SJCRH30 (cell line): ENCODE measurements at regions not wholly inside any gene's neighbourhood (a gene's known extent, or its start where the extent isn't known, plus 50 kb on each side); places are given as distances from the start of the nearest gene placed in this dataset.
"Not testable (repeated sequence)": the region's sequence is repeated elsewhere in the genome, so short reads cannot be mapped to it uniquely, and the experiment has no call there.

Source experiments
- DNase-seq, 2 experiments: peaks; one replicate each; pipeline ENCODE4 v3.0.0-alpha.2; 2015 to 2020
- H3K27ac ChIP-seq: fragments of 250-450 bp; sonication (Bioruptor Pico); 2 replicates; pipeline ENCODE4 v1.5.1; 2020; ENCODE audit warnings: mild to moderate bottlenecking, moderate library complexity
- H3K27me3 ChIP-seq: fragments of 250-450 bp; sonication (Bioruptor Pico); 2 replicates; pipeline ENCODE4 v1.5.1; 2020; ENCODE audit warnings: mild to moderate bottlenecking, moderate library complexity
- H3K36me3 ChIP-seq: fragments of 250-450 bp; sonication (Bioruptor Pico); 2 replicates; pipeline ENCODE4 v1.5.1; 2020; ENCODE audit warnings: mild to moderate bottlenecking, moderate library complexity
- H3K4me1 ChIP-seq: fragments of 250-450 bp; sonication (Bioruptor Pico); 2 replicates; pipeline ENCODE4 v1.5.1; 2020; ENCODE audit warnings: mild to moderate bottlenecking, moderate library complexity
- H3K4me3 ChIP-seq: fragments of 250-450 bp; sonication (Bioruptor Pico); 2 replicates; pipeline ENCODE4 v1.5.1; 2020; ENCODE audit warnings: mild to moderate bottlenecking, moderate library complexity
- H3K9me3 ChIP-seq: fragments of 250-450 bp; sonication (Bioruptor Pico); replicated peaks from 2 replicates; pipeline ENCODE4 v1.5.1; 2020; ENCODE audit warnings: mild to moderate bottlenecking, moderate library complexity

DNA sequence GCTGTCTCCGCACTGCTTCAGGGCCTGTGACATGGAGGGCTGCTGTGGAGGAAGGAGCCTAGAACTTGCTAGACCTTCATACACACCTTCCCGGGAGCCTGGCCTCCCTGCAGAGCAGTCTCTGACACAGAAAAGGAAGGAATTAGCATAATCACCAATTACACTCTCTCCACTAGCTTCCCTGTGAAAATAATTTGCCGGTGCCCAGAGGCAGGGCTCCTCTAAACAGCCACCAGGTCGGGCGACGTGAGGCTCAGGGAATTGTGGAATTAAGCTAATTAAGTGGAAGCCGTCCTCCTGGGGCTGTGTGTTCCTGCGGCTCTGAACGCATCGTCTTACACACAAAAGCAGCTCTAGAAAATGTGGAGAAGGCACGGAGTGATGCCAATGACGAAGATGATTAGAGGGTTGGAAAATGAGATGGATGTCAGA is 82.6 kb downstream of the NENF start:
- Histone ChIP-seq H3K9me3 (no peaks in the 10 kb centered on the region), H3K4me3 (no peak overlapping the region), H3K27ac (no peak overlapping the region), H3K27me3 (no peaks in the 10 kb centered on the region), H3K4me1 (peaks cover 54% of the 10 kb centered on the region), H3K36me3 (no peaks in the 10 kb centered on the region)
- no peak for DNase-seq

DNA sequence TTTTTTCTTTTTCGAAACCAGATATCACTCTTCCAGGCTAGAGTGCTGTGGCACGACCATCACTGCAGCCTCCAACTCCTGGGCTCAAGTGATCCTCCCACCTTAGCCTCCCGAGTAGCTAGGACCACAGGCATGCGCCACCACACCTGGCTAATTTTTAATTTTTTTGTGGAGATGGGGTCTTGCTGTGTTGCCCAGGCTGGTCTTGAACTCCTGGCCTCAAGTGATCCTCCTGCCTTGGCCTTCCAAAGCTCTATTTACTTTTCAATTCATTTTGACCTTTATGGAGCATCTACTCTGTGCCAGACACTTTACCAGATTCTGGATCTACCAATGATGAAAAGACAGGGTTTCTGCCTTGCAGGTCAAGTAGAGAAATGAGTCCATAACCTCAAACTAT is 83.3 kb downstream of the NENF start:
- H3K27me3 ChIP-seq = not testable (repeated sequence)

DNA sequence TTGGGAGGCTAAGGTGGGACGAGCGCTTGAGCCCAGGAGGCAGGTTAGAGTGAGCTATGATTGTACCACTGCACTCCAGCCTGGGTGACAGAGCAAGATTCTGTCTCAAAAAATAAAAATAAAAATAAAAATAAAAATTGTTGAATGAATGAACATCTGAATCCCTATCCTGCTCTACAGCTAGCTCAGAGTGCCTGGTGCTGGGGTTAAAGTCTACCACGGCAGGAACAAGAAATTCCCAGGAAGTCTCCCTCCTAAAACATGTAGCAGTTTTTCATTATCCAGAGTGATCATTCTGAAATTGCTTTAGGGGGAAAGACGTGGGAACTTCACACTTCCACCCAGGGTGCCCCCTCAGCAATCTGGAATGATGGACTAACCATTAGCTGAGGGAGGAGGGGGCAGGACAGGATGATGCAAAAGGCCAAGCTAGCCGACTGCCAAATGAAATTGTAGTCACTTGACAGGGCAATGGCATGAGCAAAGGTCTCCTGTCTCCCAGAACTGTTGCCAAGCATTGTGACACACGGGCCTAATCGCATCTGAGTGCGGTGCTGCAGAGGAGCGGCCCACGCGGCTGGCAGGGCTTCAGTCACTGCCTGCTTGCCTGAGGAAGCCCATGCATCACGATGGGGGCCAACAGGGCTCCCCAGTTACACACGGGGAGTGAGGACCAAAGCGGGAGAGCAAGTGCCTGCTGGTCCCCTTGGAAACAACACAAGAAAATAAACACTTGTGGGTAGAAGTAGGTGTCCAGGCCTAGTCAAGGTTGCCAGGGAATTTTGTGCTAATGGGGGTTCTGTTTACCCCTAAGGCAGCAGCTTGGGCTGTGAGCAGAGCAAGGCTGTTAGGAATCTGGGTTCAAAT is 85.7 kb downstream of the NENF start:
- Histone ChIP-seq H3K4me1 (peaks cover 47% of the 10 kb centered on the region), H3K27ac (peak overlapping the region; percentile 17; the same call in 1 of the 2 replicates), H3K9me3 (no peaks in the 10 kb centered on the region), H3K4me3 (no peak overlapping the region), H3K27me3 (no peaks in the 10 kb centered on the region), H3K36me3 (no peaks in the 10 kb centered on the region)
- peak; percentile 60 to 64 for DNase-seq

More for the DNA sequence above, 83.3 kb downstream of the NENF start:
- H3K4me3 ChIP-seq, H3K36me3 ChIP-seq, H3K9me3 ChIP-seq, DNase-seq, H3K27ac ChIP-seq: not testable (repeated sequence)
- peaks cover 60% of the 10 kb centered on the region for H3K4me1 ChIP-seq

DNA sequence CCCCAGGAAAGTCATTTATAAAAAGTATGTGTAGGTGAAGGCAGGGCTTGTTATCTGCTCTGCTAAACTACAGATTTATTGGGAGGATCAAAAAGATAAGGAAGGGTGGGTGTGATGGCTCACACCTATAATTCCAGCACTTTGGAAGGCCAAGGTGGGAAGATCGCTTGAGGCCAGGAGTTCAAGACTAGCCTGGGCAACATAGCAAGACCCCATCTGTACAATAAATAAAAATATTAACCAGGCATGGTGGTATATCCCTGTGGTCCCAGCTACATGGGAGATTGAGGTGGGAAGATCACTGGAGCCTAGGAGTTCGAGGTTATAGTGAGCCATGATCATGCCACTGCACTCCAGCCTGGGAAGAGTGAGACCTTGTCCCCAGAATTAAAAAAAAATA is 86.4 kb downstream of the NENF start:
- peak overlapping the region; percentile 17; the same call in 1 of the 2 replicates for H3K27ac ChIP-seq
- DNase-seq = no peak
- no peaks in the 10 kb centered on the region for H3K27me3 ChIP-seq
- H3K36me3 ChIP-seq = no peaks in the 10 kb centered on the region
- peaks cover 40% of the 10 kb centered on the region for H3K4me1 ChIP-seq
- no peak overlapping the region for H3K4me3 ChIP-seq
- H3K9me3 ChIP-seq = no peaks in the 10 kb centered on the region

DNA sequence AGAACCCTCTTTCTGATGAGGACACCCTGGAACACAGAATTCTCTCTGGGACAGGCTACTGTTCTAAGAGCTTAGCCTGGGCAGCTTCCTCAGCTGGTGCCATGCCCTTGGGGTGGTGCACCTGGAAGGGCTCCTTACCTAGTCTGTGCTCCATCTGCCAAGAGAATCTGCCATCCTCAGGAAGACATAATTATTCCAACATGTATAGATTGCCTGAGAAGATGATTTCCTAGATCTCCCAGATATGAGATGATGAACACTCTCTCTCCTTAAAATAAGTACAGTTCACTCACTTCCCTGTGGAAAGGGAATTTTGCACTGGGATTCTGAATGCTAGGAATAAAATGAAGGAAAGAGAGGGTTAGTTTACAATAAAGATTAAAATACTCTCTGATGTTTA is 87.6 kb downstream of the NENF start:
- Histone ChIP-seq H3K36me3 (no peaks in the 10 kb centered on the region), H3K9me3 (no peaks in the 10 kb centered on the region), H3K27ac (peak overlapping the region; percentile 82), H3K4me3 (no peak overlapping the region), H3K4me1 (peaks cover 35% of the 10 kb centered on the region), H3K27me3 (no peaks in the 10 kb centered on the region)
- DNase-seq = peak; percentile 43 to 68

DNA sequence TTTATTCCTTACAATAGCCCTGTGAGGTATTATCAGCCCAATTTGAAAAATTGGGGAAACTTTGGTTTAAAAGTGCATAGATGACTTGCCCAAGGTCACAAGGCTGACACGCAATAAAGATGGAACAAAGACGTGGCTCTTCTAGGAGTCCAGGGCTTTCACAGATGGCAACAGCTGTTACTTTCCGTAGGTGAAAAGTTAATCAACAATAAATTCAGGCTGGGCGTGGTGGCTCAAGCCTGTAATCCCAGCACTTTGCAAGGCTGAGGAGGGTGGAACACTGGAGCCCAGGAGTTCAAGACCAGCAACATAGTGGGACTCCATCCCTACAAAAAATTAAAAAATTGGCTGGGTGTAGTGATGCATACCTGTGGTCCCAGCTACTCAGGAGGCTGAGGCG is 87.8 kb upstream of the ATF3 start:
- H3K4me3 ChIP-seq = no peak overlapping the region
- peak overlapping the region; percentile 82 for H3K27ac ChIP-seq
- H3K9me3 ChIP-seq = no peaks in the 10 kb centered on the region
- DNase-seq = peak; percentile 85 to 94
- no peaks in the 10 kb centered on the region for H3K36me3 ChIP-seq
- peaks cover 37% of the 10 kb centered on the region for H3K4me1 ChIP-seq
- H3K27me3 ChIP-seq = no peaks in the 10 kb centered on the region

DNA sequence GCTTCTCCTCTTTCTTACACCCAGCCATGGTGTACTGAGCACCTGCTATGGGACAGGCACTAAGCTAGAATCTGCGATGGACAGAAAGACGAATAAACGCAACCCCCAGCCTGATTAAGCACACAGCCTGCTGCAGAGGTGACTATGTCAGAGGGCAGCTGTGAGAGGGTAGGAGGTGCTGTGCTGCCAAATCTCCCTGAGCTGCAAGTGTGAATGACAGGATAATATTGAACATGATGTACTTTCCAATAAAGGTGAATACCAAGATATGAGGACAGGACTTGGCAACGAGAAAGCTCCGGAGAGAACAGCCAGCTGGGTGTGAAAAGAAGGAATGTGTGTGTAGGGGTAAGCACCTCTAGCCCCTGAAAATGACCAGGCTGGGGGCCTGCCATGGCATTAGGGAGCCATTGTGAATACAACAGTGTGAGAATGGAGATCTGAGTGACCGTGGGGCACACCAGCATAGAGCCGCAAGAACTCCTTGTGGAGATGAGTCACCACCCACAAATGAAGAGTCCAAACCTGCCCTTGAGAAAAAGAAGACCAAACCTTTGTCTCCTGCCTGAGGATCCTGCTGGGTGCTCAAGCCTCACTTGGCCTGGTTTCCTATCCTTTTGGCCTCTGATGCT is 83.0 kb upstream of the ATF3 start:
- Histone ChIP-seq H3K27me3 (no peaks in the 10 kb centered on the region), H3K4me3 (no peak overlapping the region), H3K27ac (no peak overlapping the region), H3K36me3 (no peaks in the 10 kb centered on the region), H3K9me3 (no peaks in the 10 kb centered on the region; the same call in 1 of the 2 replicates), H3K4me1 (peaks cover 46% of the 10 kb centered on the region)
- no peak for DNase-seq

DNA sequence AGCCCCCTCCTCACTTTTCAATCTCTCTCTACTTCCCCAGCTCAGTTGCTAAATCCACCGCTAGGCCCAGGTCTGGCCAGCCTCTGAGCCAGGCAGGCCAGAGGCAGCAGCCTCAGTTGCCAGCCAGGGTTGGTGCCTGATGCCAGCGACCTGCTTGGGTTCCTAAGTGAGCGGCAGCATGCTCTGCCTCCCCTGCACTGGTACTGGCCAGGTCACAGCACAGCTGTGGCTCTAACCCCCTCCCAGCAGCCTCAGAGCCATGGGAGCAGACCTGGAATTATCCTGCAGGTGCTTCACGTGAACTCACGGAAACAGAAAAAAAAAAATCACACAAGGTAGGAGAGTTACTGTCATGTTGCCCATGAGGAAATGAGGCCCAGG is 82.5 kb upstream of the ATF3 start:
- no peak overlapping the region for H3K27ac ChIP-seq
- DNase-seq = no peak
- H3K36me3 ChIP-seq = no peaks in the 10 kb centered on the region
- H3K4me3 ChIP-seq = no peak overlapping the region
- no peaks in the 10 kb centered on the region for H3K27me3 ChIP-seq
- H3K9me3 ChIP-seq = no peaks in the 10 kb centered on the region; the same call in 1 of the 2 replicates
- peaks cover 46% of the 10 kb centered on the region for H3K4me1 ChIP-seq

DNA sequence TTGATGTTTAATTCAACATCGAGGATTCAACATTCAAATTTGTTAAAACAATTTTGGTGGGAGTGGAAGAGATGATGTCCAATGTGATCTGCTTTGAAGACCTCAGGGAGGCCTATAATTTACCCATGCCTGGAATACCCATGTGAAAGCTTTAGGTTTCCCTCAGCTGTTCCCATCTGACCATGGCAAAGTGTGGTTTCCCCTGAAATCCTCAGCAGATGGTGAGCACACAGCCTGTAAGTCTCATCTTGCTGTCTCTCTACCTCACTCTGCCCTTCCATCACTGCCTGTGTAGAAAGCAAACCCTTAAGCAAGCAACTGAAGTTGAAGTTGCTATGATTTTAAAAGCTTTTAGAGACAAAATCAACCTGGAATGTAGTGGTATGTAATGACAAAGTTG is 80.1 kb upstream of the ATF3 start:
- Histone ChIP-seq H3K27ac (peak overlapping the region; percentile 98), H3K27me3 (no peaks in the 10 kb centered on the region), H3K36me3 (no peaks in the 10 kb centered on the region), H3K9me3 (no peaks in the 10 kb centered on the region; the same call in 1 of the 2 replicates), H3K4me1 (peaks cover 67% of the 10 kb centered on the region), H3K4me3 (no peak overlapping the region)
- DNase-seq = peak; percentile 85 to 95

DNA sequence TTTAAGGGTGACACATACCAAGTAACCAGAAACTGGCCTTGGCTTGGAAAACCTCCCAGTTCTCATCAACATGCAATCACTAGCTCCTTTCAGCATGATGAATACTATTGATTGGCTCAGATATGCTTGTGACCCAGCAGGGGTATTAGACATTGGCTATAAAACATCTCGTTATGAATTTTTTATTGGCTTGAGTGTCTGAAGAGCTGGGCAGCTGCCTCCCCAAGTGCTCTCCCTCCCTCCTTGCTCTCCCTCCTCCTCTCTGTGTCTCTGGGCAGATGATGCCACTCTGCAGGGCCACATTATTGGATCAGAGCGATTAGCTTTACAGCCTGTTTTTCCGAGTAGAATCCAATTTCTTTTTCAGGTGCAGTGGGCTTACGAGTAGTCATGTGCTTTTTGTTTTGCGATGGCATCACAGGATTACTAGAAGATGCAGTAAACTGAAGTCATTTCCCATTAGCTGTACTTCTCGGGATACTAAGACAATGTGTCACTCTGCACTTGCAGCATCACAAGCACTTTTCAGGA is 79.3 kb upstream of the ATF3 start:
- DNase-seq = peak; percentile 36 to 77
- Histone ChIP-seq H3K9me3 (no peaks in the 10 kb centered on the region; the same call in 1 of the 2 replicates), H3K4me3 (no peak overlapping the region)

DNA sequence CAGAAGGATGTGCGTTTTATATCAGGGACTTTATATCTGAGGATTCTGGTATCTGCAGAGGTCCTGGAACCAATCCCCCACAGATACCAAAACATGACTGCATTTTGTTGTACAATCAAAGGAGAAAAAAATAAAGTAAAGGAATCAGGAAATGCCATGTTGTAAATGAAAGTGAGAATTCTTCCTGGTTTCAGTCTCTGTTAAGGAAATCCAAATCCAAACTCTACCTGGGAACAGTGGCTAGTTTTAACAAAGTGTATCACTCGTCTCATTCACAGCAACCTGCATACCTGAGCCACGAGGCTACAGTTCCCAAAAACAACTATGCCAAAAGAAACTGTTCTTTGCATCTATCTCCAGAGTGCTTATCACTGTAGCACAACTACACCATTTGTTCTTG is 77.3 kb upstream of the ATF3 start:
- peaks cover 1% of the 10 kb centered on the region; the same call in 1 of the 2 replicates for H3K9me3 ChIP-seq
- peaks cover 70% of the 10 kb centered on the region for H3K4me1 ChIP-seq
- H3K4me3 ChIP-seq = no peak overlapping the region
- no peaks in the 10 kb centered on the region for H3K36me3 ChIP-seq
- peak overlapping the region; percentile 98 for H3K27ac ChIP-seq
- no peaks in the 10 kb centered on the region for H3K27me3 ChIP-seq
- DNase-seq = no peak

More for the DNA sequence above, 79.3 kb upstream of the ATF3 start:
- no peaks in the 10 kb centered on the region for H3K36me3 ChIP-seq
- no peaks in the 10 kb centered on the region for H3K27me3 ChIP-seq
- H3K27ac ChIP-seq = peak overlapping the region; percentile 98
- peaks cover 75% of the 10 kb centered on the region for H3K4me1 ChIP-seq

DNA sequence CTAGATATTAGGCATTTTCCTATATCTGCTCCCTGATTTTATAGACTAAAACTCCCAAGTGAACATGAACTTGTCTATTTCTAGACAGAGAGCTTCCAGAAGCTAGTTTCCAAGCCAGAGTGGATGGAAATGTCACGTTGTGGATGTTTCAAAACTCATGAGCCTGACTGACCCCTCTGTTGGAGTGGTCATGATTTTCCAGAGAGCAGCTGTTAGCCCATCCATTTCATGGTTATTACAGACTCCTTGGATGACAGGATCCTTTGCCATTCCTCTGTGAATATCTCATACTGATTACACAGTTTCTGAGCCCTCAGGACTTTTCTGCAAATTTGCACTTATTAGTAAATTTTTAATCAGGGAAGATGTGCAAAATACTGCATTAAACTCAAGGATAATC is 76.8 kb upstream of the ATF3 start:
- peak; percentile 88 to 97 for DNase-seq
- no peak overlapping the region for H3K4me3 ChIP-seq

DNA sequence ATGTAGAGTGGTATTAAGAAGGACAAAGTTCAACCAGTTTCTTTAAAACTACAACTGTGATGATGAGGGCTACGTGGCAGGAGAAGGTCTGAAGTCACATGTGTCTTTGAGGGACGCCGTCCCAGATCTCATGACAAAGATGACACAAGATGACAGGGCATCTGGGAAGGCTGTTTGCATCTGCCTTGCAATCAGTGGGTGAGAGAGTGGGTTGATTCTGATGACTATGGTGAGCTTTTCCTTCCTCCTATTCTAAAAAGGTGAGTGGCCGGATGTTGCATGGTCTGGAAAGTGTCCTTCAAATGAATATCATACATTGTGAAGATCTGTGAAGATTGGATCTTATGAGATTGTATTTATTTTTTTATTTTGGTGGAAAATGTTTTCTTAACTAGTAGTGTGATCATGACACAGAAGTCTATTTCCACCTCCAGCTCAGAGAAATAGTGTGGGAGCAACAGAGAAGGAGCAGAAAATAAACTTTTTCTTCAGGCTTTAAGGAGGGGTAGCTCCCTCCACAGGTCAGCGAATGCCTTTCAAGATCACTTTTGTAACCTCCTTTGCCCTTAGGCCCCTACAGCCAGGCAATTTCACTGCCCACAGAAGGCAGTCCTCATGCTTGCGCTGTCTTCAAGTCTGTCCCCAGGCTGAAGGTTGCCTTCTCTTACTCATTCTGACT is 76.0 kb upstream of the ATF3 start:
- Histone ChIP-seq H3K9me3 (peaks cover 6% of the 10 kb centered on the region), H3K36me3 (no peaks in the 10 kb centered on the region), H3K27me3 (no peaks in the 10 kb centered on the region), H3K4me3 (no peak overlapping the region), H3K4me1 (peaks cover 70% of the 10 kb centered on the region), H3K27ac (peak overlapping the region; percentile 98)
- peak in 1 of 2 experiments; percentile 67 for DNase-seq

More for the DNA sequence above, 76.8 kb upstream of the ATF3 start:
- peaks cover 70% of the 10 kb centered on the region for H3K4me1 ChIP-seq
- peak overlapping the region; percentile 98 for H3K27ac ChIP-seq
- no peaks in the 10 kb centered on the region for H3K36me3 ChIP-seq
- H3K27me3 ChIP-seq = no peaks in the 10 kb centered on the region
- peaks cover 2% of the 10 kb centered on the region; the same call in 1 of the 2 replicates for H3K9me3 ChIP-seq

DNA sequence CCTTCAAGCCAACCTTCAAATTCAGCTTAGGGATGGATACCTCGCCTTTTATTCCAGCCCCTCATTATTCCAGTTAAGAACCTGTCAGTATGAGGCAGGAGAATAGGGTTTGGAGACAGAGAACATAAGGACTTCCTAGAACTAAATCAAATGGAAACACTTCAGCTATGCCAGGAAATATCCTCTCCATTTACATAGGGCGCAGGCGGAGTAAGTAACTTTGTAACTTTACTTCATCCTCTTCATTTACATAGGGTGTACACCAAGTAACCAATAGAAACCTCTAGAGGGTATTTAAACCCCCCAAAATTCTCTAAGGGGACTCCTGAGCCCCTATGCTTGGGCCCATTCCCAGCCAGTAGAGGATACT is 75.4 kb upstream of the ATF3 start:
- Histone ChIP-seq H3K27me3 (no peaks in the 10 kb centered on the region), H3K36me3 (no peaks in the 10 kb centered on the region), H3K4me3 (no peak overlapping the region), H3K27ac (peak overlapping the region; percentile 98), H3K9me3 (peaks cover 6% of the 10 kb centered on the region), H3K4me1 (peaks cover 65% of the 10 kb centered on the region)
- no peak for DNase-seq

DNA sequence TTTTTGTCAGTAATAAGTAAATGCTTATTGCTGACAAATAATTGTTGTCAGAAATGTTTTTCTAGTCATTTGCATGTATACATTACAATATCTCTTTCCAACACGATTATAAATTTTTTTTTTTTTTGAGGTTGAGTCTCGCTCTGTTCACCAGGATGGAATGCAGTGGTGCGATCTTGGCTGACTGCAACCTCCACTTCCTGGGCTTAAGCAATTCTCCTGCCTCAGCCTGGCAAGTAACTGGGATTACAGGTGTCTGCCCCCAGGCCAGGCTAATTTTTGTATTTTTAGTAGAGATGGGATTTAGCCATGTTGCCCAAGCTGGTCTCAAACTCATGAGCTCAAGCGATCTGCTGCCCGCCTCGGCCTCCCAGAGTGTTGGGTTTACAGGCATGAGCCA is 72.0 kb upstream of the ATF3 start:
- Histone ChIP-seq H3K27ac (no peak overlapping the region), H3K4me1 (peaks cover 30% of the 10 kb centered on the region)

More for the DNA sequence above, 72.0 kb upstream of the ATF3 start:
- Histone ChIP-seq H3K4me3 (no peak overlapping the region), H3K36me3 (no peaks in the 10 kb centered on the region), H3K9me3 (peaks cover 6% of the 10 kb centered on the region), H3K27me3 (no peaks in the 10 kb centered on the region)
- DNase-seq = no peak
